ENCODE measurements at regions not wholly inside any gene's neighbourhood (a gene's known extent, or its start where the extent isn't known, plus 50 kb on each side); places are given as distances from the start of the nearest gene placed in this dataset.

DNA sequence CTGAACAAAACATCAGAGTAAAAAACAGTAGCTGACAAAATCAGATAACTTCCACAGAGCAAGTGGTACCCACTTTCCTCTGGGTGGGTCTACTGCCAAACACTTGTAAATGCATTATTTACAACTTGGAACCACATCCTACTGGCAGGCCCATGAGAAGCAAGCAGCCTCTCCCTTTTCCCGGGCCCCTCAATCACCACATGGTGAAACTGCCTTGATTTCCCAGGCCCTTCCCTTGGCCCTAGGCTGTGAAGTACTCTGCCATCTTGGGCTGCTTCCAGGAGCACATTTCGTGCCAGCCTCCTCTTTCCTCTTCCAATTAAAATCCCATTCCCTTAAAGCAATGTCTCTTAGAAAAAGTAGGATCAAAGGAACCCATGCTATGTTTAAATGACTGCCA is 71.4 kb downstream of the CUZD1 start:
- TF ChIP-seq, protein P1, sequence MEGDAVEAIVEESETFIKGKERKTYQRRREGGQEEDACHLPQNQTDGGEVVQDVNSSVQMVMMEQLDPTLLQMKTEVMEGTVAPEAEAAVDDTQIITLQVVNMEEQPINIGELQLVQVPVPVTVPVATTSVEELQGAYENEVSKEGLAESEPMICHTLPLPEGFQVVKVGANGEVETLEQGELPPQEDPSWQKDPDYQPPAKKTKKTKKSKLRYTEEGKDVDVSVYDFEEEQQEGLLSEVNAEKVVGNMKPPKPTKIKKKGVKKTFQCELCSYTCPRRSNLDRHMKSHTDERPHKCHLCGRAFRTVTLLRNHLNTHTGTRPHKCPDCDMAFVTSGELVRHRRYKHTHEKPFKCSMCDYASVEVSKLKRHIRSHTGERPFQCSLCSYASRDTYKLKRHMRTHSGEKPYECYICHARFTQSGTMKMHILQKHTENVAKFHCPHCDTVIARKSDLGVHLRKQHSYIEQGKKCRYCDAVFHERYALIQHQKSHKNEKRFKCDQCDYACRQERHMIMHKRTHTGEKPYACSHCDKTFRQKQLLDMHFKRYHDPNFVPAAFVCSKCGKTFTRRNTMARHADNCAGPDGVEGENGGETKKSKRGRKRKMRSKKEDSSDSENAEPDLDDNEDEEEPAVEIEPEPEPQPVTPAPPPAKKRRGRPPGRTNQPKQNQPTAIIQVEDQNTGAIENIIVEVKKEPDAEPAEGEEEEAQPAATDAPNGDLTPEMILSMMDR (CRISPR knock-in tag; IDR thresholded peaks at IDR 0.05) = no peak
- TF ChIP-seq GABPA (IDR thresholded peaks at IDR 0.05; ENCODE audit: low read depth, low read length) (no peak), GABPA (CRISPR knock-in tag; IDR thresholded peaks at IDR 0.05; ENCODE audit: low read depth) (no peak), ZNF572 (CRISPR knock-in tag; IDR thresholded peaks at IDR 0.05) (no peak), ZNF670 (CRISPR knock-in tag; IDR thresholded peaks at IDR 0.05; ENCODE audit: borderline replicate concordance) (no peak), ZNF260 (CRISPR knock-in tag; IDR thresholded peaks at IDR 0.05; ENCODE audit: borderline replicate concordance, low read depth) (no peak), FOXK1 (CRISPR knock-in tag; IDR thresholded peaks at IDR 0.05; ENCODE audit: borderline replicate concordance, low read depth) (no peak), RNF2 (conservative IDR thresholded peaks at IDR 0.05; ENCODE audit: low read depth) (no peak)
- TF ChIP-seq, protein P2, sequence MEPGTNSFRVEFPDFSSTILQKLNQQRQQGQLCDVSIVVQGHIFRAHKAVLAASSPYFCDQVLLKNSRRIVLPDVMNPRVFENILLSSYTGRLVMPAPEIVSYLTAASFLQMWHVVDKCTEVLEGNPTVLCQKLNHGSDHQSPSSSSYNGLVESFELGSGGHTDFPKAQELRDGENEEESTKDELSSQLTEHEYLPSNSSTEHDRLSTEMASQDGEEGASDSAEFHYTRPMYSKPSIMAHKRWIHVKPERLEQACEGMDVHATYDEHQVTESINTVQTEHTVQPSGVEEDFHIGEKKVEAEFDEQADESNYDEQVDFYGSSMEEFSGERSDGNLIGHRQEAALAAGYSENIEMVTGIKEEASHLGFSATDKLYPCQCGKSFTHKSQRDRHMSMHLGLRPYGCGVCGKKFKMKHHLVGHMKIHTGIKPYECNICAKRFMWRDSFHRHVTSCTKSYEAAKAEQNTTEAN (CRISPR knock-in tag; conservative IDR thresholded peaks at IDR 0.05) = no peak
- TF ChIP-seq, protein P3, sequence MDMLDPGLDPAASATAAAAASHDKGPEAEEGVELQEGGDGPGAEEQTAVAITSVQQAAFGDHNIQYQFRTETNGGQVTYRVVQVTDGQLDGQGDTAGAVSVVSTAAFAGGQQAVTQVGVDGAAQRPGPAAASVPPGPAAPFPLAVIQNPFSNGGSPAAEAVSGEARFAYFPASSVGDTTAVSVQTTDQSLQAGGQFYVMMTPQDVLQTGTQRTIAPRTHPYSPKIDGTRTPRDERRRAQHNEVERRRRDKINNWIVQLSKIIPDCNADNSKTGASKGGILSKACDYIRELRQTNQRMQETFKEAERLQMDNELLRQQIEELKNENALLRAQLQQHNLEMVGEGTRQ (IDR thresholded peaks at IDR 0.05; ENCODE audit: low read depth, low read length) = no peak
- TF ChIP-seq, protein P3 (CRISPR knock-in tag; IDR thresholded peaks at IDR 0.05; ENCODE audit: borderline replicate concordance) = no peak

All from HepG2 (cell line).